Heart right ventricle (tissue), 16 donors: ENCODE measurements at regions not wholly inside any gene's neighbourhood (a gene's known extent, or its start where the extent isn't known, plus 50 kb on each side); places are given as distances from the start of the nearest gene placed in this dataset.

Experiments used
- ATAC-seq, 8 donors: fragments of 200-7000 bp; cut with Tn5 transposase; one replicate each; pipeline ENCODE4 v1.9.1; 2020; ENCODE audit warnings: mild to moderate bottlenecking in 8 of 8, moderate library complexity in 8 of 8, moderate number of reproducible peaks in 1 of 8
- DNase-seq, 2 donors: peaks; one replicate each; pipeline ENCODE4 v3.0.0-alpha.2; 2020
- H3K27ac ChIP-seq, 10 donors: fragments of 200-600 bp; sonication (generic) in 2 of 10; one replicate each; pipeline versions ENCODE4 v1.5.0 to v1.8.0; 2020 to 2022; ENCODE audit warnings: mild to moderate bottlenecking in 3 of 10
- H3K27me3 ChIP-seq, 7 donors: fragments of 200-600 bp; one replicate each; pipeline ENCODE4 v1.8.0; 2021 to 2022; ENCODE audit warnings: mild to moderate bottlenecking in 2 of 7
- H3K36me3 ChIP-seq, 9 donors: fragments of 200-600 bp; sonication (generic) in 1 of 9; one replicate each; pipeline versions ENCODE4 v1.5.0 to v1.8.0; 2020 to 2022; ENCODE audit warnings: mild to moderate bottlenecking in 2 of 9
- H3K4me1 ChIP-seq, 9 donors: fragments of 200-600 bp; sonication (generic) in 1 of 9; one replicate each; pipeline versions ENCODE4 v1.5.0 to v1.8.0; 2020 to 2022; ENCODE audit warnings: mild to moderate bottlenecking in 4 of 9
- H3K4me3 ChIP-seq, 10 donors: fragments of 200-600 bp; sonication (generic) in 2 of 10; one replicate each; pipeline versions ENCODE4 v1.5.0 to v1.8.0; 2020 to 2022; ENCODE audit warnings: mild to moderate bottlenecking in 7 of 10, moderate library complexity in 2 of 10
- H3K9me3 ChIP-seq, 11 donors: fragments of 200-600 bp in 10 of 11; sonication (generic) in 2 of 11; one replicate each; pipeline versions ENCODE4 v1.5.0 to v1.8.0; 2013 to 2022; ENCODE audit warnings: mild to moderate bottlenecking in 2 of 11, control low read depth in 1 of 11, moderate library complexity in 1 of 11
- WGBS, 2 donors: extraction: QIAGEN DNeasy Blood & Tissue Kit; methylation state at CpG; one replicate each; pipeline ENCODE4 v1.1.7; 2013; ENCODE audit warnings: inconsistent platforms in 1 of 2; 5-methylcytosine and 5-hydroxymethylcytosine counted together
- intact Hi-C, 10 donors: fragments of 100-400 bp; cut with DNase I; formaldehyde crosslinking; loops; one replicate each; pipeline versions ENCODE4 v1.11.1 to v1.14.2; 2022
- TF ChIP-seq, protein P1 (sequence below), 9 donors: fragments of 200-600 bp; sonication (generic) in 2 of 9; IDR thresholded peaks; one replicate each; pipeline versions ENCODE4 v1.5.0 to v1.8.0; 2021 to 2022; ENCODE audit warnings: antibody characterized with exemption in 9 of 9, mild to moderate bottlenecking in 5 of 9, moderate library complexity in 1 of 9
- donor health status: Arrhythmogenic right ventricular cardiomyopathy.
- donor health status: ischemic (EF 13 %, LVEDD 7.1; RV severe dilation, severe dysfunction).
- donor health status: healthy with polysubstance abuse.
- donor health status: DM: no; HTN: yes; CAD: no.
- donor health status: DM: no; HTN: no; CAD: no.
- donor health status: ischemic (EF 25% LVEDD 6.9; RV normal size, moderate dysfunction).
- donor health status: ischemic (EF 25% LVEDD 5.7; RV mildly dilated, moderate dysfunction).
- donor health status: healthy.
- donor health status: DM: yes; HTN: yes; CAD: no.
- donor health status: Ischemic cardiomyopathy.
- donor health status: ischemic (EF 35%, LVEDD 5.7; RV mildly dilated, moderate dysfunction).
- donor health status: nonischemic (EF 11% LVEDD 7.7; RV severe dilation, severe dysfunction).
- donor health status: DM: yes; HTN: yes; CAD: no.
- donor health status: PGD.
- donor health status: ischemic (EF 29% LVEDD 5.4; RV normal size, mild dysfunction).
- donor health status: nonischemic (EF 23%, LVEDD 6.1; RV moderate dilation, normal function).

DNA sequence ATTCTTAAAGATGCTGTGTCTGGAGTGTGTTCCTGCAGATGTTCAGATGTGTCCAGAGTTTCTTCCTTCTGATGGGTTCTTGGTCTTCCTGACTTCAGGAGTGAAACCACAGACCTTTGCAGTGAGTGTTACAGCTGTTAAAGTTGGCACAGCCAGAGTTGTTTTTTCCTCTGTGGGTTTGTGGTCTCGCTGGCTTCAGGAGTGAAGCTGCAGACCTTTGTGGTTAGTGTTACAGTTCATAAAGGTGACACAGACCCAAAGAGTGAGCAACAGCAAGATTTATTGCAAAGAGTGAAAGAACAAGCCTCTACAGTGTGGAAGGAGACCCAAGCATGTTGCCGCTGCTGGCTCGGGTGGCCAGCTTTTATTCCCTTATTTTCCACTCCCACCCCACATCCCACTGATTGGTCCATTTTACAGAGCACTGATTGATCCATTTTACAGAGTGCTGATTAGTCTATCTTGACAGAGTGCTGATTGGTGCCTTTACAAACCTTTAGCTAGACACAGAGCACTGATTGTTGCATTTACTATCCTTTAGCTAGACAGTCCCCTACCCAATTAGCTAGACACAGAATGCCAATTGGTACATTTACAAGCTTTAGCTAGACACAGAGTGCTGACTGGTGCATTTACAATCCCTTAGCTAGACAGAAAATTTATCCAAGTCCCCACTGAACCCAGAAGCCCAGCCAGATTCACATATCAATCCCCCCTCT is 266.6 kb downstream of the RPS4Y2 start:
- ATAC-seq (no peak), DNase-seq (no peak)
- Histone ChIP-seq H3K4me1 (no peaks in the 10 kb centered on the region), H3K27ac (no peak overlapping the region), H3K9me3 (no peaks in the 10 kb centered on the region), H3K27me3 (no peaks in the 10 kb centered on the region), H3K36me3 (no peaks in the 10 kb centered on the region), H3K4me3 (no peak overlapping the region)
- WGBS, 2 donors, result 66 to 69% methylated on average over 3 of the region's 3 CpGs
- intact Hi-C loops, result loop anchor here in 1 of 10 donors (10.0 kb wide), 1 partner anchor 82 kb away; no protein-coding TSS in a partner anchor
- TF ChIP-seq, protein P1, sequence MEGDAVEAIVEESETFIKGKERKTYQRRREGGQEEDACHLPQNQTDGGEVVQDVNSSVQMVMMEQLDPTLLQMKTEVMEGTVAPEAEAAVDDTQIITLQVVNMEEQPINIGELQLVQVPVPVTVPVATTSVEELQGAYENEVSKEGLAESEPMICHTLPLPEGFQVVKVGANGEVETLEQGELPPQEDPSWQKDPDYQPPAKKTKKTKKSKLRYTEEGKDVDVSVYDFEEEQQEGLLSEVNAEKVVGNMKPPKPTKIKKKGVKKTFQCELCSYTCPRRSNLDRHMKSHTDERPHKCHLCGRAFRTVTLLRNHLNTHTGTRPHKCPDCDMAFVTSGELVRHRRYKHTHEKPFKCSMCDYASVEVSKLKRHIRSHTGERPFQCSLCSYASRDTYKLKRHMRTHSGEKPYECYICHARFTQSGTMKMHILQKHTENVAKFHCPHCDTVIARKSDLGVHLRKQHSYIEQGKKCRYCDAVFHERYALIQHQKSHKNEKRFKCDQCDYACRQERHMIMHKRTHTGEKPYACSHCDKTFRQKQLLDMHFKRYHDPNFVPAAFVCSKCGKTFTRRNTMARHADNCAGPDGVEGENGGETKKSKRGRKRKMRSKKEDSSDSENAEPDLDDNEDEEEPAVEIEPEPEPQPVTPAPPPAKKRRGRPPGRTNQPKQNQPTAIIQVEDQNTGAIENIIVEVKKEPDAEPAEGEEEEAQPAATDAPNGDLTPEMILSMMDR (IDR thresholded peaks at IDR 0.05), result no peak

DNA sequence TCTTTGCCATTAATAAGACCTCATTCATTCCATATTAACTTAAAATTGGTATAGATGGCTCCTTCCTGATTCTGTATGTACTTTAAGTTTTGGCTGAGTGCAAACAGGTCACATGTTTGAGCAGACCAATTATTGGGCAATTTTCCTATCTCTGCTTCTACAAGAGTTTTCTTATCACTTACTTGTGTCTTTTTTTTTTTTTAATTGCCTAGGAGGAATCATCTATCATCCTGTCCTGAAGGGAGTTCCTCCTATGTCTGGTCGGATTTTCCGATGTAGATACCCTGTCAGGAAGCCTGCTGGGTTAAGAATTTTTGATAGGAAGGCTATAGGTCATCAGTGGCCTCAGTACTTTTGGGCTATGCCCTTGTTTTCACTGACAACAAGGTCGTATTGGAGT is 268.0 kb downstream of the RPS4Y2 start:
- Histone ChIP-seq H3K9me3 (no peaks in the 10 kb centered on the region), H3K27me3 (no peaks in the 10 kb centered on the region), H3K4me3 (no peak overlapping the region), H3K27ac (no peak overlapping the region), H3K36me3 (no peaks in the 10 kb centered on the region), H3K4me1 (no peaks in the 10 kb centered on the region)
- 17 to 30% methylated on average over 3 of the region's 3 CpGs for WGBS, 2 donors
- intact Hi-C loops, result loop anchor here in 1 of 10 donors (10.0 kb wide), 1 partner anchor 81 kb away; no protein-coding TSS in a partner anchor
- ATAC-seq, result no peak
- TF ChIP-seq, protein P1 (IDR thresholded peaks at IDR 0.05), result no peak
- DNase-seq, result no peak

DNA sequence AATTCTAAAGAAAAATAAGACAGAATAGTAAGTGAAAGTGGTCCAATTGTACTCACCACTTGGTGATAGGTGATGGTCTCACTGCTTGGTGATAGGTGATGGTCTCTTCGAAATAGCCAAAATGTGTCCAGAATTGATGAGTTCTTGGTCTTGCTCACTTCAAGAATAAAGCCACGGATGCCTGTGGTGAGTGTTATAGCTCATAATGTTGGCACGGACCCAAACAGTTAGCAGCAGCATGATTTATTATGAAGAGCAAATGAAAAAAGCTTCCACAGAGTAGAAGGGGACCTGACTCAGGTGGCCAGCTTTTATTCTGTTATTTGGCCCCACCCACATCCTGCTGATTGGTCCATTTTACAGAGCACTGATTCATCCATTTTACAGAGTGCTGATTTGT is 272.6 kb downstream of the RPS4Y2 start:
- Histone ChIP-seq H3K9me3 (no peaks in the 10 kb centered on the region), H3K4me1 (no peaks in the 10 kb centered on the region), H3K27ac (no peak overlapping the region), H3K27me3 (no peaks in the 10 kb centered on the region), H3K4me3 (no peak overlapping the region), H3K36me3 (no peaks in the 10 kb centered on the region)
- ATAC-seq (no peak), DNase-seq (no peak)
- TF ChIP-seq, protein P1 (IDR thresholded peaks at IDR 0.05), result no peak
- WGBS, 2 donors, result 35 to 38% methylated on average over 3 of the region's 3 CpGs
- intact Hi-C loops, result loop anchor here in 1 of 10 donors (10.0 kb wide), 1 partner anchor 76 kb away; no protein-coding TSS in a partner anchor

DNA sequence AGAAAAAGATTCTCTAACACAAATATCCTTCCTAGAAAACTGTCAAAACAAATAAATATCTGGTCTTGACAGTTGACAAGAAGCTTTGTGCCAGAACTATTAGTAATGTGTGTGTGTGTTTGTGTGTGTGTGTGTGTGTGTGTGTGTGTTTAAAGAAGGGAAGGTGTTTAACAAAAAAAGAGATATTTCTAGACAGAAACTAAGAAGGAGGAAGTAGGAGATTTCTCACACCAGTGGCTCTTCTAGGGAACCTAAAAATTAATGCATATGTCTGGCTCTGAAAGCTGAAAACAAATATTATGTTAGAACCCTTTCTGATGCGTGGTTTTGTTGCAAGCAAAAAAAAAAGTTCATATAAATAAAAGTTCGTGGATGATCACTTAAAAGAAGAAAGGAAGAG is 277.5 kb downstream of the RPS4Y2 start:
- 12 to 32% methylated on average over 2 of the region's 2 CpGs for WGBS, 2 donors
- Histone ChIP-seq H3K36me3 (no peaks in the 10 kb centered on the region), H3K4me1 (no peaks in the 10 kb centered on the region), H3K9me3 (no peaks in the 10 kb centered on the region), H3K27ac (no peak overlapping the region), H3K4me3 (no peak overlapping the region), H3K27me3 (no peaks in the 10 kb centered on the region)
- ATAC-seq, result no peak
- intact Hi-C loops, result no loop called here
- DNase-seq, result no peak
- TF ChIP-seq, protein P1 (IDR thresholded peaks at IDR 0.05), result no peak
